ENCODE measurements at regions not wholly inside any gene's neighbourhood (a gene's known extent, or its start where the extent isn't known, plus 50 kb on each side); places are given as distances from the start of the nearest gene placed in this dataset.

- no peak overlapping the region for H2AK5ac ChIP-seq (ENCODE audit: insufficient read length, low read length)
- H3K9me3 ChIP-seq (ENCODE audit: control insufficient read depth, low read depth, low read length), result no peaks in the 10 kb centered on the region
- H3K23ac ChIP-seq (ENCODE audit: insufficient read length, low read depth, low read length), result no peak overlapping the region
- no peak overlapping the region for H3K4me2 ChIP-seq (ENCODE audit: insufficient read depth, insufficient read length, low read length)
- H2BK12ac ChIP-seq (ENCODE audit: insufficient read length, low read depth, low read length), result no peak overlapping the region
- H4K5ac ChIP-seq (ENCODE audit: insufficient read length, low read depth, low read length), result no peak overlapping the region
- no peak for DNase-seq
- H2AFZ ChIP-seq (ENCODE audit: low read length), result no peak overlapping the region
- no peak overlapping the region for H3K18ac ChIP-seq (ENCODE audit: insufficient read length, low read depth, low read length)
- Mint-ChIP-seq H3K36me3 (ENCODE audit: insufficient read depth in 1 of 3, low read depth in 3 of 3) (no peaks in the 10 kb centered on the region), H3K27ac (no peak overlapping the region; a peak in 1 of 7 replicates), H3K4me1 (peaks cover 12% of the 10 kb centered on the region in 2 experiments), H3K9me3 (peaks cover 0 to 2% of the 10 kb centered on the region in 2 experiments; a peak in 1 of 5 replicates), H3K4me3 (no peak overlapping the region), H3K27me3 (ENCODE audit: low read depth) (no peaks in the 10 kb centered on the region; the same call in 1 of the 2 replicates)
- H3K56ac ChIP-seq (ENCODE audit: insufficient read length, low read depth, low read length), result no peak overlapping the region
- no peak overlapping the region for H3K14ac ChIP-seq (ENCODE audit: insufficient read depth, low read length)
- H3K79me1 ChIP-seq (ENCODE audit: insufficient read depth, low read depth, low read length, poor library complexity, severe bottlenecking), result no peaks in the 10 kb centered on the region
- H3T11ph ChIP-seq (ENCODE audit: low read length), result no peak overlapping the region
- no peak overlapping the region for H4K8ac ChIP-seq (replicated peaks; ENCODE audit: insufficient read length, low read depth, low read length)
- no peaks in the 10 kb centered on the region for H3K27me3 ChIP-seq (ENCODE audit: insufficient read depth, low read length)
- H2BK5ac ChIP-seq (ENCODE audit: insufficient read length, low read length), result no peak overlapping the region
- H2BK20ac ChIP-seq (ENCODE audit: low read depth, low read length, poor library complexity, severe bottlenecking), result no peak overlapping the region
- H3K4me1 ChIP-seq (ENCODE audit: insufficient read depth, low read length), result no peaks in the 10 kb centered on the region
- no peak for TF ChIP-seq CTCF (conservative IDR thresholded peaks at IDR 0.05)
- no peaks in the 10 kb centered on the region for H4K20me1 ChIP-seq (ENCODE audit: control insufficient read depth, insufficient read depth, insufficient read length)
- H3K79me2 ChIP-seq (ENCODE audit: insufficient read depth, low read length), result no peaks in the 10 kb centered on the region
- no CpG with 5 or more reads among the region's 2 CpGs for WGBS (ENCODE audit: extremely low coverage, insufficient read length, low lambda C conversion rate)
- no peak overlapping the region for H2BK15ac ChIP-seq (ENCODE audit: low read depth, low read length)
- H4K91ac ChIP-seq (ENCODE audit: insufficient read length, low read depth, low read length), result no peak overlapping the region
- H2BK120ac ChIP-seq (ENCODE audit: low read depth, low read length, poor library complexity, severe bottlenecking), result no peak overlapping the region
- no peaks in the 10 kb centered on the region for H3K23me2 ChIP-seq (ENCODE audit: insufficient read length, low read depth, low read length, poor library complexity, severe bottlenecking)
- H3K9ac ChIP-seq (ENCODE audit: extremely low read depth, insufficient read length, low read length), result no peak overlapping the region
- no peak overlapping the region for H3K27ac ChIP-seq (ENCODE audit: insufficient read length, low read depth, low read length)
- H3K4ac ChIP-seq (ENCODE audit: low read depth, low read length), result no peak overlapping the region
Observed at GRCh38 chr7:34341326-34341725, 316.7 kb upstream of the NPSR1 start.

Data from H9 (cell line).